ENCODE measurements at regions not wholly inside any gene's neighbourhood (a gene's known extent, or its start where the extent isn't known, plus 50 kb on each side); places are given as distances from the start of the nearest gene placed in this dataset.

- TF ChIP-seq CTCF (IDR thresholded peaks at IDR 0.05), result no peak
- TF ChIP-seq EP300 (IDR thresholded peaks at IDR 0.05), result no peak
- TF ChIP-seq POLR2A (IDR thresholded peaks at IDR 0.05), result no peak
- Histone ChIP-seq H3K4me3 (no peak overlapping the region), H3K4me1 (ENCODE audit: insufficient read depth) (peaks cover 7% of the 10 kb centered on the region), H3K27ac (no peak overlapping the region), H3K36me3 (no peaks in the 10 kb centered on the region), H3K27me3 (no peaks in the 10 kb centered on the region), H3K9me3 (no peaks in the 10 kb centered on the region)
- intact Hi-C loops (cut with DNase I), result no loop called here
- DNase-seq, result peak in 2 of 5 donors; percentile 27 to 51
- 83 to 90% (median 86%) methylated on average over 12 of the region's 12 CpGs for WGBS, 3 donors
Observed at GRCh38 chr15:70245932-70246622, 148.4 kb upstream of the TLE3 start.

GRCh38 chr15:70244978-70245542 is 147.3 kb upstream of the TLE3 start:
- peak in 1 of 5 donors; percentile 5 for DNase-seq
- intact Hi-C loops (cut with DNase I), result no loop called here

GRCh38 chr15:70243686-70244540 is 146.2 kb upstream of the TLE3 start:
- Histone ChIP-seq H3K4me3 (no peak overlapping the region), H3K27ac (no peak overlapping the region), H3K27me3 (no peaks in the 10 kb centered on the region), H3K36me3 (no peaks in the 10 kb centered on the region), H3K4me1 (ENCODE audit: insufficient read depth) (no peaks in the 10 kb centered on the region), H3K9me3 (no peaks in the 10 kb centered on the region)
- peak in 1 of 5 donors; percentile 14 for DNase-seq
- TF ChIP-seq POLR2A (IDR thresholded peaks at IDR 0.05), result no peak
- TF ChIP-seq EP300 (IDR thresholded peaks at IDR 0.05), result no peak
- no peak for TF ChIP-seq CTCF (IDR thresholded peaks at IDR 0.05)
- 91 to 95% (median 91%) methylated on average over 7 of the region's 7 CpGs for WGBS, 3 donors
- intact Hi-C loops (cut with DNase I), result no loop called here

More at GRCh38 chr15:70244978-70245542, 147.3 kb upstream of the TLE3 start:
- H3K4me1 ChIP-seq (ENCODE audit: insufficient read depth), result no peaks in the 10 kb centered on the region
- H3K4me3 ChIP-seq, result no peak overlapping the region
- H3K27ac ChIP-seq, result no peak overlapping the region
- no peak for TF ChIP-seq CTCF (IDR thresholded peaks at IDR 0.05)
- TF ChIP-seq POLR2A (IDR thresholded peaks at IDR 0.05), result no peak
- no peak for TF ChIP-seq EP300 (IDR thresholded peaks at IDR 0.05)
- no peaks in the 10 kb centered on the region for H3K27me3 ChIP-seq
- H3K36me3 ChIP-seq, result no peaks in the 10 kb centered on the region
- H3K9me3 ChIP-seq, result no peaks in the 10 kb centered on the region
- WGBS, 3 donors, result 94 to 96% (median 96%) methylated on average over 9 of the region's 9 CpGs

- TF ChIP-seq POLR2A (IDR thresholded peaks at IDR 0.05), result no peak
- no peak for TF ChIP-seq EP300 (IDR thresholded peaks at IDR 0.05)
- TF ChIP-seq CTCF (IDR thresholded peaks at IDR 0.05), result no peak
- no peak overlapping the region for H3K27ac ChIP-seq
- 91 to 94% (median 93%) methylated on average over 10 of the region's 10 CpGs for WGBS, 3 donors
- no peaks in the 10 kb centered on the region for H3K4me1 ChIP-seq (ENCODE audit: insufficient read depth)
- no peak overlapping the region for H3K4me3 ChIP-seq
- H3K36me3 ChIP-seq, result no peaks in the 10 kb centered on the region
- DNase-seq, result peak in 1 of 5 donors; percentile 4
- H3K27me3 ChIP-seq, result no peaks in the 10 kb centered on the region
- intact Hi-C loops (cut with DNase I), result no loop called here
- no peaks in the 10 kb centered on the region for H3K9me3 ChIP-seq
Observed at GRCh38 chr15:70242951-70243685, 145.4 kb upstream of the TLE3 start.
